ENCODE measurements at regions not wholly inside any gene's neighbourhood (a gene's known extent, or its start where the extent isn't known, plus 50 kb on each side); places are given as distances from the start of the nearest gene placed in this dataset.

GRCh38 chr7:11302121-11302520 lies 328.4 kb downstream of the PHF14 start:
- ATAC-seq = no peak
- H3K9me3 ChIP-seq = no peaks in the 10 kb centered on the region
- H3K36me3 ChIP-seq = no peaks in the 10 kb centered on the region
- intact Hi-C loops (cut with DNase I) = no loop called here
- no peak overlapping the region for H3K27ac ChIP-seq
- no peak for TF ChIP-seq CTCF (IDR thresholded peaks at IDR 0.05)
- no peak for DNase-seq
- no peaks in the 10 kb centered on the region for H3K27me3 ChIP-seq
- no peaks in the 10 kb centered on the region for H3K4me1 ChIP-seq
- no peak overlapping the region for H3K4me3 ChIP-seq

GRCh38 chr7:11313801-11314200 lies 340.1 kb downstream of the PHF14 start:
- Histone ChIP-seq H3K4me3 (no peak overlapping the region), H3K36me3 (no peaks in the 10 kb centered on the region), H3K4me1 (no peaks in the 10 kb centered on the region), H3K9me3 (no peaks in the 10 kb centered on the region), H3K27me3 (no peaks in the 10 kb centered on the region), H3K27ac (no peak overlapping the region)
- DNase-seq (no peak), ATAC-seq (no peak)
- intact Hi-C loops (cut with DNase I) = no loop called here
- no peak for TF ChIP-seq CTCF (IDR thresholded peaks at IDR 0.05)

DNA sequence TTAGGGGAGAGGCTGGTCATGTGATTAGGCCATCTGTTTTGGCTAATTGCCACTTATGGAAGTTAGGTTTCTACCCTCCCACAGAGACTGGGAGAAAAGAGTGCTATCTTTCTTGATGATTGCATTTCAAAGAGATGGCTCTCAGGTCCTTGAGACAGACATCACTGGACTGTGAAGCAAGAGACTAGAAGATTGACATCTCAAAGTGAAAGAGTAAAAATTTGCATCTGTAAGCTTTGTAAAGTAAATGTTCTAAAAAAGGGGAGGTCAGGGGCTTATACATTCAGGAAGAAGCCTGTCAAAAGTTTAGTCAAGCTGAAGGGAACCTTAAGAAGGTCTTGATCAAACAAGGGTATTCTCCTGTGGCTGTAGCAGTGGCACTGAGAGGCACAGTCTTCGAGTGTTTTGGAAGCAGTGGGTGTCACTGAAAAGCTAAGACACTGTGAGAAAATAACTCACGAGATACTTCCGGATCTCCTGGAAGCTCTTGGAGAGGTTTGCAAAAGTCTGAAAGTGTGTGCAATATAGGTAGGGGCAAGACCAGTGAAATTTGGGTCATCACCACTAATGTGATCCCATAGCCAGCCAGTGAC lies 342.1 kb downstream of the PHF14 start:
- ATAC-seq (no peak), DNase-seq (no peak)
- Histone ChIP-seq H3K27me3 (no peaks in the 10 kb centered on the region), H3K27ac (no peak overlapping the region), H3K36me3 (no peaks in the 10 kb centered on the region), H3K4me1 (no peaks in the 10 kb centered on the region), H3K9me3 (no peaks in the 10 kb centered on the region), H3K4me3 (no peak overlapping the region)
- TF ChIP-seq CTCF (IDR thresholded peaks at IDR 0.05) = no peak
- intact Hi-C loops (cut with DNase I) = no loop called here

- intact Hi-C loops (cut with DNase I) = no loop called here
- no peak for ATAC-seq
- H3K4me1 ChIP-seq = no peaks in the 10 kb centered on the region
- no peak for TF ChIP-seq CTCF (IDR thresholded peaks at IDR 0.05)
- no peak for DNase-seq
- no peak overlapping the region for H3K27ac ChIP-seq
- H3K9me3 ChIP-seq = no peaks in the 10 kb centered on the region
- no peak overlapping the region for H3K4me3 ChIP-seq
- no peaks in the 10 kb centered on the region for H3K36me3 ChIP-seq
- H3K27me3 ChIP-seq = no peaks in the 10 kb centered on the region
Observed at GRCh38 chr7:11317766-11318165, 344.1 kb downstream of the PHF14 start.

- Histone ChIP-seq H3K9me3 (no peaks in the 10 kb centered on the region), H3K36me3 (no peaks in the 10 kb centered on the region), H3K27ac (no peak overlapping the region), H3K27me3 (no peaks in the 10 kb centered on the region), H3K4me1 (no peaks in the 10 kb centered on the region), H3K4me3 (no peak overlapping the region)
- ATAC-seq (no peak), DNase-seq (no peak)
- intact Hi-C loops (cut with DNase I) = no loop called here
- TF ChIP-seq CTCF (IDR thresholded peaks at IDR 0.05) = no peak
Observed at GRCh38 chr7:11319491-11320274, 346.0 kb downstream of the PHF14 start.
